OCI-LY1 (cell line): ENCODE measurements at regions not wholly inside any gene's neighbourhood (a gene's known extent, or its start where the extent isn't known, plus 50 kb on each side); places are given as distances from the start of the nearest gene placed in this dataset.

Experiments used
- H2AFZ ChIP-seq: fragments of 200-600 bp; sonication (generic), shearing (Covaris generic); 2 replicates; pipeline ENCODE4 v1.6.0; 2014; ENCODE audit warnings: antibody characterized with exemption, mild to moderate bottlenecking, low read length
- H3F3A ChIP-seq: fragments of 200-600 bp; sonication (generic), shearing (Covaris generic); 2 replicates; pipeline ENCODE4 v1.6.0; 2014; ENCODE audit warnings: mild to moderate bottlenecking, antibody characterized with exemption, low read length, moderate library complexity; ENCODE audit not compliant: insufficient read depth
- H3K27ac ChIP-seq: fragments of 200-600 bp; sonication (generic); 2 replicates; pipeline ENCODE4 v1.5.1; 2014; ENCODE audit warnings: low read length, mixed run types, mild to moderate bottlenecking, low read depth; ENCODE audit not compliant: poor library complexity, severe bottlenecking
- H3K27me3 ChIP-seq: fragments of 200-600 bp; sonication (generic); 2 replicates; pipeline ENCODE4 v1.6.0; 2014; ENCODE audit warnings: antibody characterized with exemption, mild to moderate bottlenecking, low read length, moderate library complexity; ENCODE audit not compliant: insufficient read depth
- H3K36me3 ChIP-seq: fragments of 200-600 bp; sonication (generic); 2 replicates; pipeline ENCODE4 v1.6.1; 2014; ENCODE audit warnings: mild to moderate bottlenecking, antibody characterized with exemption, low read length, moderate library complexity, mixed read lengths; ENCODE audit not compliant: insufficient read depth
- H3K4me1 ChIP-seq: fragments of 200-600 bp; sonication (generic); 2 replicates; pipeline ENCODE4 v1.5.1; 2014; ENCODE audit warnings: mild to moderate bottlenecking, low read length, moderate library complexity; ENCODE audit not compliant: insufficient read depth, severe bottlenecking
- H3K4me2 ChIP-seq: fragments of 200-600 bp; sonication (generic), shearing (Covaris generic); 2 replicates; pipeline ENCODE4 v1.6.1; 2014; ENCODE audit warnings: low read length
- H3K4me3 ChIP-seq: fragments of 200-600 bp; sonication (generic); 2 replicates; pipeline ENCODE4 v1.5.1; 2014; ENCODE audit warnings: low read length, low read depth, mild to moderate bottlenecking, mixed read lengths; ENCODE audit not compliant: poor library complexity, severe bottlenecking
- H3K79me2 ChIP-seq: fragments of 200-600 bp; shearing (Covaris generic); 2 replicates; pipeline ENCODE4 v1.6.1; 2016; ENCODE audit warnings: mixed run types, low read length, mixed read lengths; ENCODE audit not compliant: insufficient read depth
- H3K9ac ChIP-seq: fragments of 200-600 bp; sonication (generic), shearing (Covaris generic); 2 replicates; pipeline ENCODE4 v1.6.1; 2014; ENCODE audit warnings: mild to moderate bottlenecking, low read length, mixed read lengths
- H3K9me2 ChIP-seq: fragments of 200-600 bp; sonication (generic), shearing (Covaris generic); 2 replicates; pipeline ENCODE4 v1.6.1; 2014; ENCODE audit warnings: low read depth, mild to moderate bottlenecking, low read length, mixed read lengths
- H3K9me3 ChIP-seq: fragments of 200-600 bp; shearing (Covaris generic); 2 replicates; pipeline ENCODE4 v1.6.1; 2014; ENCODE audit warnings: low read length, mixed read lengths
- H4K20me1 ChIP-seq: fragments of 200-600 bp; sonication (generic), shearing (Covaris generic); 2 replicates; pipeline ENCODE4 v1.6.0; 2016; ENCODE audit warnings: mild to moderate bottlenecking, low read length; ENCODE audit not compliant: insufficient read depth
- CTCF ChIP-seq: fragments of 200-600 bp; sonication (generic), shearing (Covaris generic); IDR thresholded peaks from 2 replicates; pipeline ENCODE4 v1.5.1; 2017; ENCODE audit warnings: mild to moderate bottlenecking, antibody characterized with exemption, low read length, moderate library complexity, mixed read lengths
- EZH2 ChIP-seq: fragments of 200-600 bp; sonication (generic), shearing (Covaris generic); IDR thresholded peaks from 2 replicates; pipeline ENCODE4 v1.8.0; 2017; ENCODE audit warnings: borderline replicate concordance, mixed run types, mild to moderate bottlenecking, antibody characterized with exemption, low read length, moderate library complexity, mixed read lengths

DNA sequence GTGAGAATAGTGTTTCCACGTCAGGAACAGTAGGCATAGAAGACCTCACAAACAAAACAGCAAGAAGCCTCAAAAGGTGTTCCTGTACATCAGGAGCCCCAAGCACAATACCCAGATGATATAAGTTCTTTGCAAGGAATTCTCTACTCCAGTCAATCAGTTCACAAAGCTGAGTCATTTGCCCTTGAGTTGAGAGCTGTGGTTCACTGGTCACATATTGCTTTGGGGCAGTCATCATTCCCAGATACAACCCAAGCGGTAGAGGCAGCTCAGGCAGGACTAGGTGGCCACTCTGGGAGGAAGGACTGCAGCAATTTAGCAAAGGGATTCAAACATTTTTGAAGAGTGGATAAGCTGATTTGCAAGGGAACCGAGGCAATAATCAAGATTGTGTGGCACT is 551.5 kb upstream of the ZFP42 start:
- no peak for TF ChIP-seq EZH2
- Histone ChIP-seq H3K4me2 (peak overlapping the region; percentile 7; the same call in 1 of the 2 replicates), H4K20me1 (no peaks in the 10 kb centered on the region), H3K27me3 (no peaks in the 10 kb centered on the region), H3K9me2 (no peaks in the 10 kb centered on the region), H3K4me3 (no peak overlapping the region), H3K79me2 (no peaks in the 10 kb centered on the region), H2AFZ (no peak overlapping the region; the same call in 1 of the 2 replicates), H3K9me3 (no peaks in the 10 kb centered on the region), H3K36me3 (no peaks in the 10 kb centered on the region), H3K4me1 (peaks cover 8% of the 10 kb centered on the region), H3K9ac (no peak overlapping the region), H3F3A (no peaks in the 10 kb centered on the region), H3K27ac (no peak overlapping the region)

- Histone ChIP-seq H3F3A (no peaks in the 10 kb centered on the region), H3K4me3 (no peak overlapping the region), H3K9me2 (no peaks in the 10 kb centered on the region), H3K27ac (no peak overlapping the region), H3K36me3 (no peaks in the 10 kb centered on the region), H3K4me1 (peaks cover 5% of the 10 kb centered on the region), H4K20me1 (no peaks in the 10 kb centered on the region), H3K79me2 (no peaks in the 10 kb centered on the region), H3K9me3 (no peaks in the 10 kb centered on the region), H3K9ac (no peak overlapping the region), H2AFZ (no peak overlapping the region), H3K27me3 (no peaks in the 10 kb centered on the region), H3K4me2 (no peak overlapping the region)
- TF ChIP-seq CTCF (no peak), EZH2 (no peak)
Observed at GRCh38 chr4:187449702-187450101, 545.9 kb upstream of the ZFP42 start.

- Histone ChIP-seq H3K9ac (no peak overlapping the region), H3K27ac (no peak overlapping the region), H3K27me3 (no peaks in the 10 kb centered on the region), H3K4me3 (no peak overlapping the region), H3K4me1 (peaks cover 21% of the 10 kb centered on the region), H4K20me1 (no peaks in the 10 kb centered on the region), H3F3A (no peaks in the 10 kb centered on the region), H3K9me2 (no peaks in the 10 kb centered on the region), H3K36me3 (no peaks in the 10 kb centered on the region), H2AFZ (no peak overlapping the region), H3K4me2 (no peak overlapping the region), H3K9me3 (no peaks in the 10 kb centered on the region), H3K79me2 (no peaks in the 10 kb centered on the region)
- TF ChIP-seq CTCF (no peak), EZH2 (no peak)
Observed at GRCh38 chr4:187451776-187452175, 543.8 kb upstream of the ZFP42 start.

GRCh38 chr4:187460016-187460415 is 535.6 kb upstream of the ZFP42 start:
- Histone ChIP-seq H2AFZ (no peak overlapping the region), H3K79me2 (no peaks in the 10 kb centered on the region), H4K20me1 (no peaks in the 10 kb centered on the region), H3K27me3 (no peaks in the 10 kb centered on the region), H3K9me2 (no peaks in the 10 kb centered on the region), H3K4me3 (no peak overlapping the region), H3K9ac (no peak overlapping the region), H3K4me2 (no peak overlapping the region), H3F3A (no peaks in the 10 kb centered on the region), H3K9me3 (no peaks in the 10 kb centered on the region), H3K27ac (no peak overlapping the region), H3K4me1 (peaks cover 52% of the 10 kb centered on the region), H3K36me3 (no peaks in the 10 kb centered on the region)
- no peak for TF ChIP-seq CTCF
- TF ChIP-seq EZH2: no peak
